ENCODE measurements at regions not wholly inside any gene's neighbourhood (a gene's known extent, or its start where the extent isn't known, plus 50 kb on each side); places are given as distances from the start of the nearest gene placed in this dataset.

DNA sequence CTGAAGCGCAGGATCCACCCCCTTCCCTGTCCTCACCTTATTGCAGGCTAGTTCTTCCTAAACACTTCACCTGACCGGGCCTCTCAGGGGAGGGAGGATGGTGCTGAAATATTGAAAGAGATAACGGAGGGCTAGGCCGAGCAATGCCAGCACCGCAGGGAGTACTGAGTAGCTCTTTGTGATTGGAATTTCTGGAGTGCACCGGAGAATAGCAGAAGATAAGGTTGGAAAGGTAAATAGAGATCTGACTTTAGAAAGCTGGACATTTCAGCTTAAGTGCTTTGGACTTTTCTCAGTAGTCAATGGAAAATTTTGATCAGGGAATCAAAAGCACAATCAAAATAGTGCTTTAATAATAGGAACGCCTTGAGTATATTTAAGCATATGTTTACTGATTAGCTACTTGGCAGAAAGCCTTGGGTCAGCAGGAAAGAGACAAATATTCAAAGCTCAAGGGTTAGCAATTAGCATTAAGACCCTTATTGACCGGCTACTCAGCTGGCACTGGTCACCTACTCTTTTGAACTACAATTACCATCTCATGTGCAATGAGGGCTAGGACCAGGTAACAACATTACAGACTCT lies 142.9 kb upstream of the NDUFV2 start:
- no peak for TF ChIP-seq POLR2AphosphoS5 (IDR thresholded peaks at IDR 0.05; ENCODE audit: low read depth)
- TF ChIP-seq, protein P1, sequence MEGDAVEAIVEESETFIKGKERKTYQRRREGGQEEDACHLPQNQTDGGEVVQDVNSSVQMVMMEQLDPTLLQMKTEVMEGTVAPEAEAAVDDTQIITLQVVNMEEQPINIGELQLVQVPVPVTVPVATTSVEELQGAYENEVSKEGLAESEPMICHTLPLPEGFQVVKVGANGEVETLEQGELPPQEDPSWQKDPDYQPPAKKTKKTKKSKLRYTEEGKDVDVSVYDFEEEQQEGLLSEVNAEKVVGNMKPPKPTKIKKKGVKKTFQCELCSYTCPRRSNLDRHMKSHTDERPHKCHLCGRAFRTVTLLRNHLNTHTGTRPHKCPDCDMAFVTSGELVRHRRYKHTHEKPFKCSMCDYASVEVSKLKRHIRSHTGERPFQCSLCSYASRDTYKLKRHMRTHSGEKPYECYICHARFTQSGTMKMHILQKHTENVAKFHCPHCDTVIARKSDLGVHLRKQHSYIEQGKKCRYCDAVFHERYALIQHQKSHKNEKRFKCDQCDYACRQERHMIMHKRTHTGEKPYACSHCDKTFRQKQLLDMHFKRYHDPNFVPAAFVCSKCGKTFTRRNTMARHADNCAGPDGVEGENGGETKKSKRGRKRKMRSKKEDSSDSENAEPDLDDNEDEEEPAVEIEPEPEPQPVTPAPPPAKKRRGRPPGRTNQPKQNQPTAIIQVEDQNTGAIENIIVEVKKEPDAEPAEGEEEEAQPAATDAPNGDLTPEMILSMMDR (IDR thresholded peaks at IDR 0.05; ENCODE audit: insufficient read depth, low read length): no peak

Data from HL-60 (cell line).